WTC11 (cell line): ENCODE measurements at regions not wholly inside any gene's neighbourhood (a gene's known extent, or its start where the extent isn't known, plus 50 kb on each side); places are given as distances from the start of the nearest gene placed in this dataset.

Source experiments
- ATAC-seq: fragments of 200-7000 bp; cut with Tn5 transposase; 2 replicates; pipeline ENCODE4 v1.10.0; 2021; ENCODE audit warnings: mild to moderate bottlenecking, moderate library complexity
- CTCF ChIA-PET: fragments of 300-600 bp; sonication (Branson Sonifier 250); formaldehyde crosslinking; loops from one replicate; lab custom pipeline; 2021; ENCODE audit warnings: antibody characterized with exemption; lab: Charles Lee
- POLR2A ChIA-PET: fragments of 350-600 bp; sonication (Branson Sonifier 250); formaldehyde crosslinking; loops from one replicate; lab custom pipeline; 2021; ENCODE audit warnings: antibody characterized with exemption; lab: Charles Lee
- DNase-seq: peaks from one replicate; pipeline ENCODE4 v3.0.0; 2021; ENCODE audit warnings: low spot score
- H3K27ac Mint-ChIP-seq: 2 replicates; pipeline ENCODE4 v1.8.0; 2021; ENCODE audit warnings: mixed read lengths
- H3K27me3 Mint-ChIP-seq: 2 replicates; pipeline ENCODE4 v1.8.0; 2021; ENCODE audit warnings: low read depth, mild to moderate bottlenecking, moderate library complexity, mixed read lengths
- H3K36me3 Mint-ChIP-seq: 2 replicates; pipeline ENCODE4 v1.8.0; 2021; ENCODE audit warnings: mixed read lengths
- H3K4me1 Mint-ChIP-seq: 2 replicates; pipeline ENCODE4 v1.8.0; 2022; ENCODE audit warnings: mixed read lengths
- H3K4me3 Mint-ChIP-seq: 2 replicates; pipeline ENCODE4 v1.8.0; 2021; ENCODE audit warnings: mild to moderate bottlenecking, moderate library complexity, mixed read lengths
- H3K9me3 Mint-ChIP-seq: 2 replicates; pipeline ENCODE4 v1.8.0; 2021; ENCODE audit warnings: mixed read lengths
- CTCF ChIP-seq: fragments of 200-600 bp; IDR thresholded peaks from 2 replicates; pipeline ENCODE4 v1.8.0; 2022; ENCODE audit warnings: antibody characterized with exemption
- ERG ChIP-seq: fragments of 250-450 bp; sonication (Bioruptor Pico); IDR thresholded peaks from 2 replicates; pipeline ENCODE4 v1.8.0; 2021; ENCODE audit warnings: mild to moderate bottlenecking
- FOXP1 ChIP-seq: sonication (generic); formaldehyde crosslinking; IDR thresholded peaks from 2 replicates; pipeline ENCODE4 v1.8.0; 2022; ENCODE audit warnings: missing genetic modification reagents, mild to moderate bottlenecking, moderate library complexity, borderline replicate concordance
- GABPB1 ChIP-seq: sonication (generic); formaldehyde crosslinking; IDR thresholded peaks from 2 replicates; pipeline ENCODE4 v1.8.1; 2023; ENCODE audit warnings: mild to moderate bottlenecking, missing genetic modification reagents
- IRF2 ChIP-seq: sonication (generic); formaldehyde crosslinking; IDR thresholded peaks from 2 replicates; pipeline ENCODE4 v1.8.0; 2022; ENCODE audit warnings: low read depth, missing genetic modification reagents, borderline replicate concordance
- MAX ChIP-seq: sonication (generic); formaldehyde crosslinking; IDR thresholded peaks from 2 replicates; pipeline ENCODE4 v1.8.0; 2022; ENCODE audit warnings: mild to moderate bottlenecking, missing genetic modification reagents
- NR3C1 ChIP-seq: sonication (generic); formaldehyde crosslinking; conservative IDR thresholded peaks from 2 replicates; pipeline ENCODE4 v1.8.1; 2023; ENCODE audit warnings: low read depth, mild to moderate bottlenecking, missing genetic modification reagents
- PREB ChIP-seq: sonication (generic); formaldehyde crosslinking; IDR thresholded peaks from 2 replicates; pipeline ENCODE4 v1.8.1; 2022; ENCODE audit warnings: mild to moderate bottlenecking, missing genetic modification reagents, moderate library complexity, borderline replicate concordance
- SMAD4 ChIP-seq: sonication (generic); formaldehyde crosslinking; IDR thresholded peaks from 2 replicates; pipeline ENCODE4 v1.8.0; 2022; ENCODE audit warnings: mild to moderate bottlenecking, missing genetic modification reagents
- USF2 ChIP-seq: sonication (generic); formaldehyde crosslinking; IDR thresholded peaks from 2 replicates; pipeline ENCODE4 v1.8.1; 2023; ENCODE audit warnings: mild to moderate bottlenecking, missing genetic modification reagents, moderate library complexity
- ZNF232 ChIP-seq: sonication (generic); formaldehyde crosslinking; IDR thresholded peaks from 2 replicates; pipeline ENCODE4 v1.8.0; 2022; ENCODE audit warnings: mild to moderate bottlenecking, missing genetic modification reagents
- ZNF281 ChIP-seq: sonication (generic); formaldehyde crosslinking; IDR thresholded peaks from 2 replicates; pipeline ENCODE4 v1.8.0; 2023; ENCODE audit warnings: mild to moderate bottlenecking, missing genetic modification reagents
- ZNF425 ChIP-seq: fragments of 250-450 bp; sonication (Bioruptor Pico); conservative IDR thresholded peaks from 2 replicates; pipeline ENCODE4 v1.9.0; 2021; ENCODE audit warnings: mild to moderate bottlenecking
- ZNF512 ChIP-seq: sonication (generic); formaldehyde crosslinking; IDR thresholded peaks from 2 replicates; pipeline ENCODE4 v1.8.1; 2022; ENCODE audit warnings: missing genetic modification reagents, borderline replicate concordance
- ZNF532 ChIP-seq: fragments of 250-450 bp; sonication (Bioruptor Pico); IDR thresholded peaks from 2 replicates; pipeline ENCODE4 v1.9.0; 2021; ENCODE audit warnings: mild to moderate bottlenecking, borderline replicate concordance

- Mint-ChIP-seq H3K4me1 (no peaks in the 10 kb centered on the region), H3K9me3 (peaks cover 73% of the 10 kb centered on the region), H3K4me3 (no peak overlapping the region), H3K27ac (no peak overlapping the region), H3K27me3 (peaks cover 4% of the 10 kb centered on the region; the same call in 1 of the 2 replicates), H3K36me3 (peaks cover 37% of the 10 kb centered on the region)
- DNase-seq (no peak), ATAC-seq (no peak)
- ChIA-PET CTCF (no interaction called here), POLR2A (no interaction called here)
- no peak for TF ChIP-seq PREB
- no peak for TF ChIP-seq USF2 (CRISPR knock-in tag)
- no peak for TF ChIP-seq ZNF281 (CRISPR knock-in tag)
- TF ChIP-seq ZNF425 (CRISPR knock-in tag), result no peak
- TF ChIP-seq ZNF232 (CRISPR knock-in tag), result no peak
- TF ChIP-seq GABPB1 (CRISPR knock-in tag), result no peak
- TF ChIP-seq NR3C1, result no peak
- no peak for TF ChIP-seq SMAD4 (CRISPR knock-in tag)
- no peak for TF ChIP-seq ERG (CRISPR knock-in tag)
These were observed 164.1 kb upstream of the TOM1L1 start for GRCh38 chr17:54736573-54736972.

- no peak for ATAC-seq
- H3K4me3 Mint-ChIP-seq, result no peak overlapping the region
- ChIA-PET CTCF (no interaction called here), POLR2A (no interaction called here)
- no peak for DNase-seq
- H3K27me3 Mint-ChIP-seq, result peaks cover 4% of the 10 kb centered on the region; the same call in 1 of the 2 replicates
- H3K36me3 Mint-ChIP-seq, result peaks cover 29% of the 10 kb centered on the region
- H3K27ac Mint-ChIP-seq, result no peak overlapping the region
- peaks cover 74% of the 10 kb centered on the region for H3K9me3 Mint-ChIP-seq
- H3K4me1 Mint-ChIP-seq, result no peaks in the 10 kb centered on the region
- TF ChIP-seq IRF2 (no peak), ZNF425 (CRISPR knock-in tag) (no peak), SMAD4 (CRISPR knock-in tag) (no peak), CTCF (no peak), MAX (CRISPR knock-in tag) (no peak), FOXP1 (CRISPR knock-in tag) (no peak), ZNF532 (CRISPR knock-in tag) (no peak), ZNF512 (CRISPR knock-in tag) (no peak)
These were observed 162.2 kb upstream of the TOM1L1 start for GRCh38 chr17:54738496-54738895.
